GM12864 (cell line): ENCODE measurements at regions not wholly inside any gene's neighbourhood (a gene's known extent, or its start where the extent isn't known, plus 50 kb on each side); places are given as distances from the start of the nearest gene placed in this dataset.
"Not testable (repeated sequence)": the region's sequence is repeated elsewhere in the genome, so short reads cannot be mapped to it uniquely, and the experiment has no call there.

Source experiments
- DNase-seq: peaks from one replicate; pipeline ENCODE4 v3.0.0-alpha.2; 2011; ENCODE audit warnings: low read depth
- H3K4me3 ChIP-seq: 2 replicates; pipeline ENCODE4 v1.5.1; 2011; ENCODE audit warnings: mild to moderate bottlenecking, low read depth, low read length, control low read depth
- TF ChIP-seq, protein P1 (sequence below): IDR thresholded peaks from 2 replicates; pipeline ENCODE4 v1.5.1; 2011; ENCODE audit warnings: low read depth, mild to moderate bottlenecking, moderate library complexity, low read length, control low read depth, inconsistent platforms; ENCODE audit errors: missing control alignments

DNA sequence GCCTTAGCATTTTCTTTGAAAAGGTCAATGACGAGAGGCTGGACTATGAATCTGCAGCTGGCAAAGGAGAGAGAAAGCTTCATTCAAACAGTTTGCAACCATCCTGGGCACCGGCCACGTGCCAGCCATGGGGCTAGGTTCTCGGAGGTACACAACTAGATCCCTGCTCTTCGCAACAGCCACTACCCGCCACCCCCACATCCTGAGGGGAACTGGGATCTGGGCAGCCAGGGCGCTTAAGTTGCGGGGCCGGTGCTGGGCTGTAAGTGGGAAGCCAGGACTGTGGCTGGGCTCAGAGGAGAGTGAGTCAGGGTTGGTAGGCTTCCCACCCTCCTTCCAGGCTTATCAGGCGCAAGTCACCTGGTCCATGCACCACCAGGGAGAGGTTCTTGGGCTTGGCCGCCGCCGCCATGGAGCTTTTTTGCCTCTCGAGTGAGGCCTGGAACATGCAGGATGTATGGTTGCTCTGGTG lies 95.0 kb upstream of the TERB2 start:
- TF ChIP-seq, protein P1, sequence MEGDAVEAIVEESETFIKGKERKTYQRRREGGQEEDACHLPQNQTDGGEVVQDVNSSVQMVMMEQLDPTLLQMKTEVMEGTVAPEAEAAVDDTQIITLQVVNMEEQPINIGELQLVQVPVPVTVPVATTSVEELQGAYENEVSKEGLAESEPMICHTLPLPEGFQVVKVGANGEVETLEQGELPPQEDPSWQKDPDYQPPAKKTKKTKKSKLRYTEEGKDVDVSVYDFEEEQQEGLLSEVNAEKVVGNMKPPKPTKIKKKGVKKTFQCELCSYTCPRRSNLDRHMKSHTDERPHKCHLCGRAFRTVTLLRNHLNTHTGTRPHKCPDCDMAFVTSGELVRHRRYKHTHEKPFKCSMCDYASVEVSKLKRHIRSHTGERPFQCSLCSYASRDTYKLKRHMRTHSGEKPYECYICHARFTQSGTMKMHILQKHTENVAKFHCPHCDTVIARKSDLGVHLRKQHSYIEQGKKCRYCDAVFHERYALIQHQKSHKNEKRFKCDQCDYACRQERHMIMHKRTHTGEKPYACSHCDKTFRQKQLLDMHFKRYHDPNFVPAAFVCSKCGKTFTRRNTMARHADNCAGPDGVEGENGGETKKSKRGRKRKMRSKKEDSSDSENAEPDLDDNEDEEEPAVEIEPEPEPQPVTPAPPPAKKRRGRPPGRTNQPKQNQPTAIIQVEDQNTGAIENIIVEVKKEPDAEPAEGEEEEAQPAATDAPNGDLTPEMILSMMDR = no peak
- H3K4me3 ChIP-seq = no peak overlapping the region
- DNase-seq = no peak

DNA sequence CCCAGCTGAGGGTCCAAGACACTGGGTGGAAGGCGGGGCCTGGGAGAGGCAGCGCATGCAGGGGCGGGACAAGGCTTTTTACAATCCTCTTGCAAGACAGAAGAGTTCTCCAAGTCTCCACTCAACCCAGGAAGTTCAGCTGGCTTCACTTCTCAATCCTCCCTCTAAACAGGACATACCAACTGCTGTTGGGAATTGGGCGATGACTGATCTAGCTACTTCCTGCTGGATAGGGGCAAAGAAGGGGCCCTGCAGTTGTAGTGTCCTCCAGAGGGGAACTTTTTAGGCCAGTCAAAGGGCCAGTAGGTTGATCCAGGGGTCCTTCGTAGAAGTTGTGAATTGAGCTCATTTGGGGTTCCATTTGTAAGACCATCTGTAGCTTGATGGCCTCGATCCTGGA lies 94.6 kb upstream of the TERB2 start:
- TF ChIP-seq, protein P1 = no peak
- no peak overlapping the region for H3K4me3 ChIP-seq
- DNase-seq = no peak

DNA sequence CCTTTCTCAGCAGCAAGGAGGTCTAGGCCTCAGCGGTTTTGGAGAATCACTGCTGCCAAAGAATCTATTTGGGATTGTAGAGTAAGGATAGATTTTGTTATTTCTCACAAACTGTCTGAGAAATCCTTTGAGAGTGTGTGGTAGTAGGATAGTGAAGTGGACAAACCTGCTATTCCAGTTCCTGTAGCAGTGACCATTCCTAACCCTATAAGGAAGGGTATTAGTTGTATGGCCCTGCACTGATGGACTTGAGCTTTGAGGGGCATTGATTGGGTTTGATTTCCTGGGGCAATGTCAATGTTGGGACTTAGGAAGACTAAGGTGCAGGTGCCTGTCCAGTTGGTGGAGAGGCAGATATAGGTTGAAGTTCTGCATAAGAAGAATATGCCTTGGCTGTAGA lies 93.6 kb upstream of the TERB2 start:
- H3K4me3 ChIP-seq, DNase-seq: not testable (repeated sequence)

DNA sequence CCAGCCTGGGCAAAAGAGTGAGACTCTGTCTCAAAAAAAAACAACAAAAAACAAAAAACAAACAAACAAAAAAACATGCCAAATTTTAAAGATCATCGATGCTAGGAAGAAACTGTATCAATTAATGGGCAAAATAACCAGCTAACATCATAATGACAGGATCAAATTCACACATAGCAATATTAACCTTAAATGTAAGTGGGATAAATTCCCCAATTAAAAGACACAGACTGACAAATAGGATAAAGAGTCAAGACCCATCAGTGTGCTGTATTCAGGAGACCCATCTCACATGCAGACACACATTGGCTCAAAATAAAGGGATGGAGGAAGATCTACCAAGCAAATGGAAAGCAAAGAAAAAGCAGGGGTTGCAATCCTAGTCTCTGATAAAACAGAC lies 88.4 kb upstream of the TERB2 start:
- not testable (repeated sequence) for DNase-seq, H3K4me3 ChIP-seq

DNA sequence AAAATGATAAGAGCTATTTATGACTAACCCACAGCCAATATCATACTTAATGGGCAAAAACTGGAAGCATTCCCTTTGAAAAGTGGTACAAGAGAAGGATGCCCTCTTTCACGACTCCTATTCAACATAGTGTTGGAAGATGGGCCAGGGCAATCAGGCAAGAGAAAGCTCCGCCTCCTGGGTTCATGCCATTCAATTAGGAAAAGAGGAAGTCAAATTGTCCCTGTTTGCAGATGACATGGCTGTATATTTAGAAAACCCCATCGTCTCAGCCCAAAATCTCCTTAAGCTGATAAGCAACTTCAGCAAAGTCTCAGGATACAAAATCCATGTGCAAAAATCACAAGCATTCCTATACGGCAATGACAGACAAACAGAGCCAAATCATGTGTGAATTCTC lies 86.4 kb upstream of the TERB2 start:
- not testable (repeated sequence) for DNase-seq

DNA sequence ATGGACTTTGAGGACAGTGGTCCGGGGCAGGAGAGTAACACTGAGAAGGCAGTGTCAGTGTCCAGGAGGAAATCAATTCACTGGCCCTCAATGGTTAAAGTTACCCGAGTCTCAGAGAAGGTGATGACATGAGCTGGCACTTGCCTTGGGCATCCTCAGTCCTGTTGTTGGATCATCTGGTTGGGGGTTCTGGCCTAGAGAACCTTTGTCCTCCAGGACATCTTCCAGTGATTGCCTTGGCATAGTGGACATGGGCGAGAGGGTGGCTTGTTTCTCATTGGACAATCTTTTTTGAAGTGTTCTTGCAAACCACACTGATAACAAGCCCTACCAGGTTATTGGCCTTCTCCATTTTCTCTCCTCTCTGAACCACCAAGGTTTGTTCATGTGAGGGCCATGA lies 83.4 kb upstream of the TERB2 start:
- no peak overlapping the region for H3K4me3 ChIP-seq
- DNase-seq = no peak
- TF ChIP-seq, protein P1 = no peak

More for the DNA sequence above, 86.4 kb upstream of the TERB2 start:
- not testable (repeated sequence) for H3K4me3 ChIP-seq

DNA sequence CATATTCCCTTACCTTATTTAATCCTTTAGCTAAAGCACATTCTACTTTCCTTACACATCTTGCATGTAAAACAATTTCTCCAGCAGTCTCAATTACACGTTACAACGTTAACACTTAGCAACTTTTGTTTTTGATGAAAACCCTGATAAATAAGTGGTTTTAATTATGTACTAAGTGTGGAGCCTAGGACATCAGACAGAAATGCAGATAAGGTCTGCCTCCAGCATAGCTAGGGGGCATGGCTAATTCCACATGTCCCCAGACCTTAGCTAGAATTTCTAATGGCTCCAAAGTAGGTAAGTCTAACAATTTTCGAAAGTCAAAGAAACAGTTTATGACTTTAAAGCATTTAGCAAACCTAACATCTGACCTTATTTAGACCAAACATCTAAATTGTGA lies 77.4 kb upstream of the TERB2 start:
- no peak overlapping the region; the same call in 1 of the 2 replicates for H3K4me3 ChIP-seq
- TF ChIP-seq, protein P1 = no peak
- no peak for DNase-seq

DNA sequence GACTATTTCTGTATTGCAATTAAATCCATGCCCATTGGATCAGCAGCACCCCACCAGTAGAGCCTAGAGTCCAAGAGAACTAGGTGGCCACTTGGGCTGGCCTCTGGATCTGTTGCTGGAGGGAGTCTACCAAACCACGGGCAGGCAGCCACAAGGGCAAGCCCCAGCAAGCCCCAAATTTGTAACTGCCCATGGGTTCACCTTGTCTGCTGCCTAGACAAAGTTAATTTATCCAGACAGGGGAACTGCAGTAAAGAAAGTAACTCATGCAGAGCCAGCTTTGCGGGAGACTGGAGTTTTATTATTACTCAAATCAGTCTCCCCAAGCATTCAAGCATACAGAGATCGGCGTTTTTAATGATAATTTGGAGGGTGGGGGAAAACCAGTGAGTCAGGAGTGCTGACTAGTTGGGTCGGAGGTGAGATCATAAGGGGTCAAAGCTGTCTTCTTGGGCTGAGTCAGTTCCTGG lies 74.0 kb upstream of the TERB2 start:
- peak overlapping the region; percentile 53 for H3K4me3 ChIP-seq
- peak; percentile 78 for DNase-seq
- TF ChIP-seq, protein P1 = no peak
